GDM1 (cell line): ENCODE measurements at regions not wholly inside any gene's neighbourhood (a gene's known extent, or its start where the extent isn't known, plus 50 kb on each side); places are given as distances from the start of the nearest gene placed in this dataset.

Experiments used
- DNase-seq: peaks from one replicate; lab custom pipeline; 2025; lab: John Stamatoyannopoulos, UW

GRCh38 chr14:42927313-42927712 is 1320.6 kb downstream of the LRFN5 start:
- DNase-seq: no peak

GRCh38 chr14:42921901-42922300 is 1315.2 kb downstream of the LRFN5 start:
- DNase-seq: no peak

- DNase-seq: no peak
Observed at GRCh38 chr14:42918615-42919014, 1311.9 kb downstream of the LRFN5 start.

- DNase-seq: no peak
Observed at GRCh38 chr14:42911642-42912041, 1305.0 kb downstream of the LRFN5 start.

DNA sequence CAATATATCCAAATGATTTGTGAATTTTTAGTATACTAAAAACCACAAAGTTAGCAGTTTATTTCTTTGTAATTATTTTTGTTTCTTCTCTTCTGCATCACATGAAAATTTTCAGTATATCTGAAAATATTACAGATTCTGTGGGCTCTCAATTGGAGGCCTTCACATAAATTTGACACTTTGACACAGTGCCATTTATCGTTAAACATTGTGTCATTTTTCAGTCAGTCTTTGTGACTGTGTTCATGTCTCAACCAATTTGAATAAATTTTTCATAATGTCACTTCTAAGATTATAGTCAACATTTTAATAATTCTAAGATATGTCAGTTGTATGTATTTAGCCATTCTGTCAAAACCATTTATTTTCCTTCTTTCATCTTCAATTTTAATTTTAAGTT is 1303.0 kb downstream of the LRFN5 start:
- no peak for DNase-seq

DNA sequence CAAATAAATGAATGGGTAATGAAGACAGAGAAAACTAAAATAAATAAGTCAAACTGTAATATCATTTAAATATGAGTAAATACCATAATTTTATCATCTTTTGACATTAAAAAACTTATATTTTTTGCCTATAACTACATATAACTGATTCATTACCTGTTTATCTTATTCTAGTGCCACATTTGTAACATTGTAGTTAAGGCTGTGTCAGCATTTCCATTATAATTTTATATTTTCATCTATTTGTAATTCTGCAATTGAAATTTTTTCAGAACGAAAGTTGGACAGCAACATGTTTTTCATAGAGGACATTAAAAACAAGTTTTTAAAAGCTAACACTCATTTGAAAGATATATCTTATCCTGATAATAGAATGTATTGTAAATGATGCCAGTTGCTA is 1286.5 kb downstream of the LRFN5 start:
- DNase-seq: no peak

DNA sequence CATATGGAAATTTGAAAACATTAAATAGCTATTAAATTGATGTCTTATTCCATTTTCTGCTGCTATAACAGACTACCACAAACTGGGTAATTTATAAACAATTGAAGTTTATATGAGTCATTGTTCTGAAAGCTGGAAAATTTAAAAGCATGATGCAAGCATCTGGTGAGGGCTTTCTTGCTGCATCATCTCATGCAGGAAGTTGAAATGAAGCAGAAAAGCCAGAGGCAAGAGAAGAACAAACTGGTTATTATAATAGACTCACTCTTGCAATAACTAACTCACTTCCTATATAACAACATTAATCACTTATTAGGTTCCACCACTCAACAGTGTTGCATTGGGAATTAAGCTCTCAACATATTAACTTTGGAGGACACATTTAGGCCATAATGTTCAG is 1277.4 kb downstream of the LRFN5 start:
- peak; percentile 1 for DNase-seq

GRCh38 chr14:42877716-42878115 is 1271.0 kb downstream of the LRFN5 start:
- no peak for DNase-seq

DNA sequence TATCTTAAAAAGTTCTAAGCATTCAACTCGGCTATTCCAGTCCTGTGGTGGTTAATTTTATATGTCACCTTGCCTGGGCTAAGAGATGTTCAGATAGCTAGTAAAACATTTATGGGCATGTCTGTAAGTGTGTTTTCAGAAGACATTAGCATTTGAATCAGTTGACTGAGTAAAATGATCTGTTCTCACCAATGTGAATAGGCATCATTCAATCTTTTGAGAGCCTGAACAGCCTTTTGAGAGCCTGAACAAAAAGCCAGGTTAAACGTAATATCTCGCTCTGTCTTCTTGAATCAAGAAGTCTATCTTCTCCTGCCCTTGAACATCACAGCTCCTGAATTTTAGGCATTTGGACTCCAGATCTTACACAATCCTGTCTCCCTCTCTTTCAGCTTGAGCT is 1266.1 kb downstream of the LRFN5 start:
- DNase-seq: no peak

- no peak for DNase-seq
Observed at GRCh38 chr14:42869681-42870080, 1263.0 kb downstream of the LRFN5 start.

DNA sequence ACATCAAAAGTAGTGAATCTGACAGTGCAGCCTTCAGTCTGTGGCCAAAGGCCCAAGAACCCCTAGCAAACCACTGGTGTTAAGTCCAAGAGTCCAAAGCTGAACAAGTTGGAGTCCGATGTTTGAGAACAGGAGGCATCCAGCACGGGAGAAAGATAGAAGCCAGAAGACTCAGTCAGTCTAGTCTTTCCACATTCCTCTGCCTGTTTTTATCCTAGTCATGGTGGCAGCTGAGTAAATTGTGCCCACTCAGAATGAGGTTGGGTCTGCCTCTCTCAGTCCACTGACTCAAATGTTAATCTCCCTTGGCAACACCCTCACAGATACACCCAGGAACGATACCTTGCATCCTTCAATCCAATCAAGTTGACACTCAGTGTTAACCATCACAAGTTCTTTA is 1255.4 kb downstream of the LRFN5 start:
- DNase-seq: no peak

DNA sequence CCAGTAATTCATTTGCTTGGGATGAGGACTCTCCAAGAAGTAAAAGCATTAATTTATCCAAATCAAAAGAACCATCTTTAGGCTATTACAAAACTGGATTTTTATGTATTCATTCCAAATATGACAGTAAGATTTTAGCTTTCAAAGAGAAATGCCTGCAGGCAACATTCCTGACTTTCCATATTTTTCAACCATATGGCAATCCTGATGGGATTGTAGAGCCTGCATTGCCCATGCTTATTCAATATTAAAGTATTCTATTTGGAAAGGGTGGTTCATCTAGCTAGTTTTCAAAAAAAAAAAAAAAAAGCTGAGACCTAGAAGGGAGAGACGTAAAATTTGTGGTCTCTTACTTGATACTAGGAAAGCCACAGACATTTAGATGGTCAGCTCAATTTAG is 1253.7 kb downstream of the LRFN5 start:
- DNase-seq: no peak

GRCh38 chr14:42856106-42856505 is 1249.4 kb downstream of the LRFN5 start:
- DNase-seq: no peak

DNA sequence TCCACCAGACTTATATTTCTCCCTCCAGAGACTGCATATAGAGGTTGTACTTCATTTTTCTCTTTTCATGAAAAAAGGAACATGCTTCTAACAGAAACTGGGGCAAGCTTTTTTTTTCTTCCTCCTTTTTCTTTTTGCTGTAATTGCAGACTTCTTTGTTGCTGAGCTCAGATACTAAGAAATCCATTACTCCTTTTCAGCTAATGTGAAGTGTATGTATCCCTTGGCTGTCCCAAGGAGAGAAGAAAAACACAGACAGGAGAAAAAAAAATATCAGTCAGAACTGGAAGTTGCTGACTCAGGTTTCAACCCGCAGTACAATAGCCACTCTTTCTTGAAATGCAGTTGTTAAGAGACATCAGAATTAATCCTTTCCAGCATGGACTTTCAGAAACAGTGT is 1248.4 kb downstream of the LRFN5 start:
- DNase-seq: no peak

DNA sequence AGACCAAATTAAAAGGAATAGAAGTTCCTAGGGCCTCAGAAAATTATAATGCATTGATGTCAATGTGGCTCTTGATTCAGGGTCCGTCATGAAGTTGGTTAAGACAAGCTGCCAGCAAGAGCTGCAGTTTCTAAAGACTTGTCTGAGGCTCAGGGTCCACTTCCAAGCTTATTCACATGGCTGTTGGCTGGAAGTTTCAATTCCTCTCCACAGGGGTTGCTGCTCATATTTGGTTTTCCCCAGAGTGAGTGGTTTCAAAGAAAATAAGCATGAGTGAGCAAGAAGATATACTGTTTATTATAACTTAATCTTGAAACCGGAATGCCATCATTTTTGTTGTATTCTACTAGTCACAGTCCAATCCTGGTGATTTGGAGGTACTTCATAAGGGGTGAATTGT is 1247.4 kb downstream of the LRFN5 start:
- DNase-seq: no peak

GRCh38 chr14:42848652-42849051 is 1242.0 kb downstream of the LRFN5 start:
- DNase-seq: no peak

DNA sequence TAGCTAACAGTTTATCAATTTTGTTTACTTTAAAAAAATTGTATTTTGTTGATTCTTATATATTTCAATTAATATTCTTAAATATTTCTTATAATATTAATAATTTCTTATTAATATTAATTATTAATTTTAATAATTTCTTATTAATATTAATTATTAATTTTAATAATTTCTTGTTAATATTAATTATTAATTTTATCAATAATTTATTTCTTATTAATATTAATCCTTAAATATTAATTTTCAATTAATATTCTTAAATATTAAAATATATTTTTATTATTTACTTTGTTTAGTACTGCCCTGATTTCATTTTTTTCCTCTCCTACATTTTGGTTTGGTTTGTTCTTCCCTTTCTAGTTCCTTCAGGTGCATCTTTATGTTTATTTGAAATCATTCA is 1208.1 kb downstream of the LRFN5 start:
- DNase-seq: no peak

DNA sequence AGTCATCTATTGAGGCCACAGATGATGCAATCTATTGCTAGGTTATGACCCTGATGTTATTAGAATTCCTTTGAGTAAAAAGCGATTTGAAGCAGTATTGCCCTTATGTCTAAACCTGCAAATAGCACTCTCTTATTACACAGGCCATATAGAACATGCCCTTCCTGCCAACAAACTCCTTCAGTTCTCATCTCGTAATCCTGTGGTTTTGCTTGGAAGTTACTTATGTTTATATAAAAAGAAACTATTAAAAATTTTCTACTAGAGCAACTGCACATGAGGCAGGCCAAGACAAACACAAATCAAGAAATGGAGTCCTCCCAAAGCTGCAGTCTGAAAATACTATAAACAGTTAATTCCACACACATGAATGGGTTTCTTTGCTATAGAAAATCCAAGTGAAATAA is 1200.2 kb downstream of the LRFN5 start:
- DNase-seq: no peak

DNA sequence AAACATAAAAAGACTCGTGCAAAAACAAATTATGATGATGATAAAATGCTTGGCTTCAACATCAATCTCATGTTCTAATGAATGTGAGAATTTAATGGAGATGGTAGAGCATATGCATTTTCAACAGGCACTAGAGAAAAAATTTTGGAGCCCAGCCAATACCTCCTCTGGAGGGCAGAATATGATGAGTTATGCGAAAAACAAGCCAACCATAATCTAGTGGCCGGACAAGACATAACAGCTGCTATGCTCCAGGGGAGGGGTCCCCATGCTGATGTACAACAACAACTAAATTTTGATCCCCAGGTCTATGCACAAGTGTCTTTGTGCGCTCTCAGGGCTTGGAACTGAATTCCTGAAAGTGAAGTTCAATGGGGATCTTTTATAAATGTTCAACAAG is 1197.5 kb downstream of the LRFN5 start:
- DNase-seq: no peak

- no peak for DNase-seq
Observed at GRCh38 chr14:42802346-42802745, 1195.7 kb downstream of the LRFN5 start.

DNA sequence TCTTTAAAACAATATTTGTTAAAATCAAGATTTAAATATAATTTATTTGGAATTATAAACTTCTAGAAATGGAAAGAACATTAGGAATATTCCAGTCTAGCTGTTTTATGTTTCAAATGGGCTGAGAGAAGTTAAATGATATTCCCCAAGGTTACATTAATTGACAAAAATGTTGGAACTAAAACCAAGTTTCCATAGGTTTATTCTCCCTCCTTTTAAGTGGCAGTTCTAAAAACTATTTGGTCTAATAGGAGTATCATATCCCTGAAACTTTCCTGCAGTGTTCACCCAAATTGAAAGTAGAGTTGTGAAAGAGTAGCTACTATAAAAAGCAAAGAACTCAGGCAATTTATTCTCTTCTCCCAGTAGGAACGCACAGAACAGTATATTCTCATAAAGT is 1185.5 kb downstream of the LRFN5 start:
- no peak for DNase-seq

DNA sequence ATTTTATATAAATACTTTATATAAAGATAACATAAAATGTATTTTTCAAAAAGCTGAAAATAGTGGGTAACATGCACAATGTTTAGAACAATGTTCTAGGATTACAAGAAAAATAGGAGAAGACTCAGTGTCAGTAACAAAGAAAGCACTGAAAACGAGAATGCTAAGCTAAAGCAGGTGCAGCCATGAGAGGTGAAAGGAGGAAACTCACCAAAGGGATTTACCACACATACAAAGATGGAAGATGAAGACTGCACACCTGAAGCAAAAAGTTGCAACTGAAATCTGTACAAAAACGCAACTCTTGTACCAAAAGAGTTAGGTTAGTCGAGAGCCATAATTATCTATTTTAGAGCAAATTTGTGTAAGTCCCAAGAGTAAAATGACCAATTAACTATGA is 1176.1 kb downstream of the LRFN5 start:
- DNase-seq: no peak

- DNase-seq: no peak
Observed at GRCh38 chr14:42778984-42779383, 1172.3 kb downstream of the LRFN5 start.

GRCh38 chr14:42750771-42751170 is 1144.1 kb downstream of the LRFN5 start:
- no peak for DNase-seq

DNA sequence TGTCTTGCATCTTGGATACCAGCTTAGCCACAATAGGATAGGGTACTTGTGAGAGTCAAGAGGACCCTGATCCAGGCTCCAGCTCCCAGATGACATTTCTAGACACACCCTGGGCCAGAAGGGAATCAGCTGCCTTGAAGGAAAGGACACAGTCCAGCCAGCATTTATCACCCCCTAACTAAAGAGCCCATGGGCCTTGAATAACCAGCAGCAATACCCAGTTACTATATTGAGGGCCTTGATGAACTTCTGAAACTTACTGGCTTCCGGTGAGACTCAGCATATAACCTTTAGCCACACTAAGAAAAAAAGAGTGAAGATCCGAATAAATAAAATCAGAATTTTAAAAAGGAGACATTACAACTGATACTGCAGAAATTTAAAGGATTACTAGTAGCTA is 1135.4 kb downstream of the LRFN5 start:
- DNase-seq: no peak
